CD8-positive, alpha-beta memory T cell (primary cell): ENCODE measurements at regions not wholly inside any gene's neighbourhood (a gene's known extent, or its start where the extent isn't known, plus 50 kb on each side); places are given as distances from the start of the nearest gene placed in this dataset.

Experiments
- CTCF ChIA-PET: fragments of 350-600 bp; sonication (Branson Sonifier 250); formaldehyde crosslinking; loops from one replicate; lab custom pipeline; 2021; ENCODE audit warnings: antibody characterized with exemption; lab: Charles Lee
- POLR2A ChIA-PET: fragments of 350-600 bp; sonication (Branson Sonifier 250); formaldehyde crosslinking; loops from one replicate; lab custom pipeline; 2021; ENCODE audit warnings: antibody characterized with exemption; lab: Charles Lee
- DNase-seq, 5 donors: peaks; one replicate each; pipeline versions ENCODE4 v3.0.0 to v3.0.0-alpha.2; 2020 to 2022; ENCODE audit warnings: mixed read lengths in 1 of 5
- H3K27ac ChIP-seq: one replicate; pipeline ENCODE4 v1.7.0; 2013; ENCODE audit warnings: low read depth, mild to moderate bottlenecking, low read length, moderate library complexity
- H3K27me3 ChIP-seq: 2 replicates; pipeline ENCODE4 v1.7.0; 2013; ENCODE audit warnings: low read length, mild to moderate bottlenecking; ENCODE audit not compliant: insufficient read depth, poor library complexity, severe bottlenecking
- H3K36me3 ChIP-seq: 2 replicates; pipeline ENCODE4 v1.7.0; 2013; ENCODE audit warnings: mild to moderate bottlenecking, low read length, moderate library complexity; ENCODE audit not compliant: insufficient read depth
- H3K4me1 ChIP-seq: 2 replicates; pipeline ENCODE4 v1.7.0; 2013; ENCODE audit warnings: mild to moderate bottlenecking, low read length, moderate library complexity; ENCODE audit not compliant: insufficient read depth
- H3K4me3 ChIP-seq: 2 replicates; pipeline ENCODE4 v1.7.0; 2013; ENCODE audit warnings: mild to moderate bottlenecking, low read length
- H3K9me3 ChIP-seq: 2 replicates; pipeline ENCODE4 v1.7.0; 2013; ENCODE audit warnings: mild to moderate bottlenecking, low read length
- H3K27ac Mint-ChIP-seq, 8 donors: one replicate each; pipeline ENCODE4 v1.8.0; 2020 to 2021; ENCODE audit warnings: mixed read lengths in 8 of 8, mild to moderate bottlenecking in 6 of 8, inconsistent platforms in 3 of 8, moderate library complexity in 3 of 8
- H3K27me3 Mint-ChIP-seq, 2 donors: one replicate each; pipeline ENCODE4 v1.8.0; 2020 to 2021; ENCODE audit warnings: mixed read lengths in 2 of 2, mild to moderate bottlenecking in 1 of 2, moderate library complexity in 1 of 2
- H3K36me3 Mint-ChIP-seq, 3 donors: one replicate each; pipeline ENCODE4 v1.8.0; 2020 to 2021; ENCODE audit warnings: mixed read lengths in 3 of 3, inconsistent platforms in 1 of 3, mild to moderate bottlenecking in 1 of 3
- H3K4me1 Mint-ChIP-seq, 3 donors: one replicate each; pipeline ENCODE4 v1.8.0; 2020 to 2021; ENCODE audit warnings: mixed read lengths in 3 of 3, inconsistent platforms in 1 of 3, mild to moderate bottlenecking in 1 of 3
- H3K4me3 Mint-ChIP-seq, 7 donors: one replicate each; pipeline ENCODE4 v1.8.0; 2020 to 2021; ENCODE audit warnings: mixed read lengths in 7 of 7, mild to moderate bottlenecking in 6 of 7, moderate library complexity in 4 of 7, inconsistent platforms in 2 of 7
- H3K9me3 Mint-ChIP-seq, 5 donors: one replicate each; pipeline ENCODE4 v1.8.0; 2020 to 2022; ENCODE audit warnings: mixed read lengths in 5 of 5, mild to moderate bottlenecking in 3 of 5, moderate library complexity in 2 of 5, inconsistent platforms in 1 of 5

DNA sequence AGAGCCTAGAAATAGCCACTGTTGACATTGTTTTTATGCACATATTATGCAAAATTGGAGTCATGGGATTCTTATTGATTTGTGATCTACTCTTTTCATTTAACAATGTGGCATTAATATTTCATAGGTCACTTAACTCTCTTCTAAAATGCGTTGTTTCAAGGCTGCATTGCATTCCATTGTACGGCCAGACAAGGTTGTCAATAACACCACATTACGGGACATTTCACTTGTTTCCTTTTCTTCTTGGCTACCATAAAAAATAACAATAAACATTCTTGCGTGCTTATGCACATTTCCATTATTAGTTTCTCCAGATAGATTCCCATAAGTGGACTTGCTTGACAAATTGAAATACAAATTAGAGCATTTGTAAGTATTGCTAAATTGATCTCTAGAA lies 120.8 kb upstream of the TMCC3 start:
- Mint-ChIP-seq H3K27ac (no peak overlapping the region), H3K4me3 (no peak overlapping the region), H3K27me3 (peaks cover 19 to 66% of the 10 kb centered on the region in 2 donors), H3K9me3 (peaks cover 0 to 3% (median 0%) of the 10 kb centered on the region in 5 donors), H3K36me3 (no peaks in the 10 kb centered on the region), H3K4me1 (peaks cover 0 to 4% (median 0%) of the 10 kb centered on the region in 3 donors)
- CTCF ChIA-PET: interaction anchor here (1.7 kb wide), 1 partner anchor 10 kb away, joined by 4 read pairs; no protein-coding TSS in a partner anchor
- POLR2A ChIA-PET: no interaction called here
- H3K4me3 ChIP-seq: no peak overlapping the region
- no peaks in the 10 kb centered on the region for H3K9me3 ChIP-seq
- H3K4me1 ChIP-seq: no peaks in the 10 kb centered on the region
- H3K27me3 ChIP-seq: no peaks in the 10 kb centered on the region
- no peaks in the 10 kb centered on the region for H3K36me3 ChIP-seq
- no peak for DNase-seq
- no peak overlapping the region for H3K27ac ChIP-seq

DNA sequence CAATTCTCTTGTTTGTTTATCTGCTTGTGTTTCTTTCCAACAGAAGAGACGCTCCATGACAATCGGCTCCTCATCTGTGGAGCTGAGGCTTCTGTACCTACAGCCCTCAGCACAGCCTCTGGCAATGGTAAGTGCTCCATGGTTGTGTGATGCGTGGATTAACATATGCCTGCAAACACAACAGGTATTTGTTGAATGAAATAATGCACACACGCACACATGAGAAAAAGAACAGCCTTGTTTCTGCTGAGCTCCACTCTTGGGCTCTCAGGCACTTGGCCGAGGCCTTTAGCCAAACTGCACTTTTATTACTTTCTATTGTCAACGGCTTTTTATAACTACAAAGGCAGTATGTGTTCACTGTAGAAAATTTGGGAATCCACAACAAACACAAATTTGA lies 120.4 kb upstream of the TMCC3 start:
- H3K9me3 ChIP-seq: no peaks in the 10 kb centered on the region
- H3K4me3 ChIP-seq: no peak overlapping the region
- DNase-seq: no peak
- no peaks in the 10 kb centered on the region for H3K36me3 ChIP-seq
- no peak overlapping the region for H3K4me3 Mint-ChIP-seq
- H3K4me1 ChIP-seq: no peaks in the 10 kb centered on the region
- H3K27me3 Mint-ChIP-seq: peaks cover 21 to 64% of the 10 kb centered on the region in 2 donors
- H3K27ac Mint-ChIP-seq: peak overlapping the region in 1 of 8 donors; percentile 39
- H3K27ac ChIP-seq: no peak overlapping the region
- ChIA-PET POLR2A (no interaction called here), CTCF (no interaction called here)
- no peaks in the 10 kb centered on the region for H3K36me3 Mint-ChIP-seq
- H3K27me3 ChIP-seq: no peaks in the 10 kb centered on the region
- H3K4me1 Mint-ChIP-seq: peaks cover 0 to 4% (median 0%) of the 10 kb centered on the region in 3 donors
- H3K9me3 Mint-ChIP-seq: peaks cover 0 to 3% (median 0%) of the 10 kb centered on the region in 5 donors

DNA sequence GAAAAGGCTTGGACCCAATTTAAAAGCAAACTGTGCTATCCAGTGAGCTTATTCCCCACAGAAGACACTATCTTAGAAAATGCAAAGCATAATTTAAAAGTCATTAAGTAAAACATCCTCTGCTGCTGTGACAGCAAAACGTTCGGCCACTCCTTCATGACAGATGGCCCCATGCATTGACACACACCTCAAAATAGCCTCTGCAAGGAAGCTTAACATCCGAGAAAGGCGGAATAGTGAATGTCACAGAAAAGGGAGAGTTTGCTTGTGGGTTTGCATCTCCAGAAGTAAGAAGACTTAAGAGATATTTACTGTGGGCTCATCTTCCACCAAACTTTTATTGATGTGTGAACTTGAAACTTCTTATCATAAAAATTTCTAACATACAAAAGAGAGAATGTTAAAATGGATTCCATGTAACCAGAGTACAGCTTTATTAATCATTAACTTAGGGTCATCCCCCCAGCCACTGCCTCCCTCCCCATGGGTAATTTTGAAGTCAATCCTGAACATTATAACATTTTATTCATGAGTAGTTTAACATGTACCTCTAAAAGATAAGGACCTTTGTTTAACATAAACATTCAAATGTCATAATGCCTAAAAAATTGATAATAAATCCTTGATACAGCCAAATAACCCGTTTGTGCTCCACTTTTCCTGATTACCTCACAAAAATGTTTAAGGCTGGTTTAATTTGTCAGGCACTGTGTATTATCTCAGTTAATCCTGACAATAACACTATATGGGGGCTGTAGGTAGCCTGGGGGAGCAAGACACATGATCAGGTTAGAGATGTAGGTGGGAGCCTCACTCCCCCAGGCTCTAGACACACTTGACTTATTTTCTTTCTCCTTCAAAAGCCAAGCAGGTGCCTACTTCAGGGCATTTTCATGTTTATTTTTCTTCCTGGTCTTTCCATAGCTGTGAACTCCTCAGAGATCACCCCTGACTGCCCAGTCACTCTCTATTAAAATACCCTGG lies 119.7 kb upstream of the TMCC3 start:
- H3K4me3 ChIP-seq: no peak overlapping the region
- no peaks in the 10 kb centered on the region for H3K36me3 Mint-ChIP-seq
- H3K27ac ChIP-seq: no peak overlapping the region
- peaks cover 0 to 4% (median 0%) of the 10 kb centered on the region in 3 donors for H3K4me1 Mint-ChIP-seq
- POLR2A ChIA-PET: no interaction called here
- CTCF ChIA-PET: no interaction called here
- no peak for DNase-seq
- peaks cover 0 to 3% (median 0%) of the 10 kb centered on the region in 5 donors for H3K9me3 Mint-ChIP-seq
- no peaks in the 10 kb centered on the region for H3K9me3 ChIP-seq
- peaks cover 19 to 62% of the 10 kb centered on the region in 2 donors for H3K27me3 Mint-ChIP-seq
- H3K4me1 ChIP-seq: no peaks in the 10 kb centered on the region
- H3K36me3 ChIP-seq: no peaks in the 10 kb centered on the region
- no peaks in the 10 kb centered on the region for H3K27me3 ChIP-seq
- H3K4me3 Mint-ChIP-seq: no peak overlapping the region
- peak overlapping the region in 1 of 8 donors; percentile 39 for H3K27ac Mint-ChIP-seq

DNA sequence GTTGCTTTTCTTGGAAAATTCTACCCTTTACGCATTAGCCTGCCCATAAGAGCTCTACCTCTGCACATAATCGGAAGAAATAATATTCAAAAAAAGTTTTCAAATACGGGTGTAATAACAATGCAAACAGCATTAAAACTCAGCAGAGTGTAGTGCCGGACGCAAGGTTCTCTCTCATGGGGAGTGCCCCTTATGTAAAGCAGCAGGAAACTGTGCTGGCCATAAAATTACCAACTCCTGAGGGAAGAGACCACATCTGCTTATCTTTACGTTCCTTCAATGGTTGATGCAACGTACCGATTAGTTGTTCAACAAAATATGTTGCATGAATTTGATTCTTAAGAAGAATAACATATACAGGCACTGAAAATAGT lies 118.7 kb upstream of the TMCC3 start:
- DNase-seq: no peak
- Histone ChIP-seq H3K27me3 (no peaks in the 10 kb centered on the region), H3K27ac (no peak overlapping the region), H3K4me3 (no peak overlapping the region), H3K36me3 (no peaks in the 10 kb centered on the region), H3K4me1 (no peaks in the 10 kb centered on the region), H3K9me3 (no peaks in the 10 kb centered on the region)
- CTCF ChIA-PET: no interaction called here
- Mint-ChIP-seq H3K4me3 (no peak overlapping the region), H3K36me3 (no peaks in the 10 kb centered on the region), H3K9me3 (peaks cover 0 to under 1% (median 0%) of the 10 kb centered on the region in 5 donors), H3K27ac (no peak overlapping the region), H3K4me1 (peaks cover 0 to 4% (median 0%) of the 10 kb centered on the region in 3 donors), H3K27me3 (peaks cover 19 to 56% of the 10 kb centered on the region in 2 donors)
- POLR2A ChIA-PET: no interaction called here

DNA sequence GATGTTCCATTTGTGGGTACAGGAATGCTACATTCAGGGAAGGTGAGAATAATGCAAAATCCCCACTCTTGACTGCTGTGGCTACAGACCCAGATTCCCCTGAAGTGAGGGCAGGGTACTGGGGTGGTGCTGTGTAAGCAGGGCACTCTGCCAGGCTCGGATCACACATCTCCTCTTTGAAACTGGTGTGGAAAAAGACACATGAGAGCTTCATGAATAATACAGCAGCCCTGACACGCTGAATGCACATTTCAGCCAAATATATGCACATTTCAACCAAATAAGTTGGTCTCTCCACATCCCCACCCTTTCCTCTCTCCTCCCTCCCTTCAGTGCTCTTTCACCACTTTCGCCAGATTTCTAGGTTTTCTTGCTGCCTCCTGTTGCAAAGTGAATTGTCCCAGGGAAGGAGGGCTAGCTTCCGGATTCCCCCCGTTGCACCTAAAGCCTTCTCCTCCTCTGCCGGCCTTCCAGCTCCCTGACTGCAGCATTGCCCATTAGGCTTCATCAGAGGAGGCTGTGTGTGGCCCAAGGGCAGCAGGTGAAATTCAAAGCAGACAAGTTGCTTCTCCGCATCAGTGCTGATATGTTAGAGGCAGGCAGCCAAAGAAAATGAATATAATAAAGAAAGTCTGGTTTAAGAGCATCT lies 118.2 kb upstream of the TMCC3 start:
- no peaks in the 10 kb centered on the region for H3K27me3 ChIP-seq
- H3K36me3 ChIP-seq: no peaks in the 10 kb centered on the region
- DNase-seq: no peak
- no peak overlapping the region for H3K27ac ChIP-seq
- Mint-ChIP-seq H3K27ac (no peak overlapping the region), H3K36me3 (no peaks in the 10 kb centered on the region), H3K4me1 (peaks cover 0 to 4% (median 0%) of the 10 kb centered on the region in 3 donors), H3K9me3 (no peaks in the 10 kb centered on the region), H3K4me3 (no peak overlapping the region), H3K27me3 (peaks cover 18 to 50% of the 10 kb centered on the region in 2 donors)
- ChIA-PET CTCF (no interaction called here), POLR2A (no interaction called here)
- no peaks in the 10 kb centered on the region for H3K9me3 ChIP-seq
- no peaks in the 10 kb centered on the region for H3K4me1 ChIP-seq
- H3K4me3 ChIP-seq: no peak overlapping the region

DNA sequence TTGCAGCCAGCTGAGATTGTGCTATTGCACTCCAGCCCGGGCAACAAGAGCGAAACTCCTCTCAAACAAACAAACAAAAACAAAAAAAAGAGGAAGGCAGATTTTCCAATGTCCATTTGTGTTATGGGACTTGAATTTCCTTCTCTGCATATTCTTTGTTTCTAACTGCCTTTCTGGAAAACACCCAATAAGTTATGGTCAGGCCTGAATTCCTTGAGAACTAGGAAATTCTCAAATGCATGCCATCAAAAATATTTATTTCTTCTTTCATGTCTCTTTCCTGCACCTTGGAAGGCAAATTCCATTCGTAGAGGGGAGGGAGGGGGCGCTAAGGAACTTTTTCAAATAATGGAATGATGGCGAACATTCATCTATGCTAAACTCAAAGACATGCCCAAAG lies 117.6 kb upstream of the TMCC3 start:
- peaks cover 15 to 49% of the 10 kb centered on the region in 2 donors for H3K27me3 Mint-ChIP-seq
- DNase-seq: no peak
- H3K27me3 ChIP-seq: no peaks in the 10 kb centered on the region
- ChIA-PET POLR2A (no interaction called here), CTCF (no interaction called here)
- H3K4me3 ChIP-seq: no peak overlapping the region
- no peaks in the 10 kb centered on the region for H3K9me3 Mint-ChIP-seq
- no peak overlapping the region for H3K27ac ChIP-seq
- H3K36me3 Mint-ChIP-seq: no peaks in the 10 kb centered on the region
- H3K27ac Mint-ChIP-seq: no peak overlapping the region
- no peaks in the 10 kb centered on the region for H3K36me3 ChIP-seq
- H3K9me3 ChIP-seq: no peaks in the 10 kb centered on the region
- peaks cover 0 to 7% (median 4%) of the 10 kb centered on the region in 3 donors for H3K4me1 Mint-ChIP-seq
- no peak overlapping the region for H3K4me3 Mint-ChIP-seq
- H3K4me1 ChIP-seq: no peaks in the 10 kb centered on the region

DNA sequence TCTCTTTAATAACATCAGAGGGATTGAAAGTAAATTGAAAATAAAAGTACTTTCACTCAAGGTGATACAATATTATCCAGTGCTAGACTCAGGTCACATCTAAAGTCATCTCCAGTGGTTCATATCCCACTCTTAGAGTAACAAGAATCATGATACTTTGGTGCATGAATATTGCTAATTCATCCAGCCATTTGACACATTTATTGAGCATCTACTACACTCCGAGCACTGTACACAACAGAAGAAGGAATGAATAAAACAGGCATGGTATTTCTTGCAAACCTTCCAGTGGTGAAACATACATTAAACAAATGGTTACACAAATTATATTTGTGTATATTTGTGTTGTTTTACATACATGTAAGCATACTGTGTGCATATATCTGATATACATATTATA lies 116.0 kb upstream of the TMCC3 start:
- no peak for DNase-seq
- Mint-ChIP-seq H3K27ac (no peak overlapping the region), H3K4me3 (no peak overlapping the region), H3K36me3 (no peaks in the 10 kb centered on the region), H3K9me3 (no peaks in the 10 kb centered on the region), H3K27me3 (peaks cover 11 to 38% of the 10 kb centered on the region in 2 donors), H3K4me1 (peaks cover 0 to 10% (median 9%) of the 10 kb centered on the region in 3 donors)
- H3K27ac ChIP-seq: no peak overlapping the region
- ChIA-PET POLR2A (no interaction called here), CTCF (no interaction called here)
- H3K27me3 ChIP-seq: no peaks in the 10 kb centered on the region
- H3K4me3 ChIP-seq: no peak overlapping the region
- H3K4me1 ChIP-seq: no peaks in the 10 kb centered on the region
- H3K9me3 ChIP-seq: no peaks in the 10 kb centered on the region
- no peaks in the 10 kb centered on the region for H3K36me3 ChIP-seq

DNA sequence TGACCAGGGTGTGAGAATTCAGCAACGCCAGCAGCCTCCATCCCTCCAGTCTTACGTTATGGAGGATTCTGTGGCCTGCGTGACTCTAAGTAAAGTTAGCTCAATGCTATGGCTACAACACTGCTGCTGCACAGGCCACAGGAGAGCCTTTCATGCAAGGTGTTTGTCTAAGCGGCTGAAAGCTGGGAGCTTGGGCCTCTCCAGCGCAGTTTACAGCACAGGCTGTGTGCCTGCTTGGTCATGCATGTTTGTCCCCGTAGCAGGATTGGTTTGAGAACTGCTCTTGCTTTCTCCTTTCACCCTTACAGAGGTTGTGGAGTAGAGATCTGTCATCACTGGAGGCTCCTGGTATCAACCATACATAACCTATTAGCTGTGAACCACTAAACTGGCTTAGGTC lies 113.1 kb upstream of the TMCC3 start:
- Mint-ChIP-seq H3K9me3 (no peaks in the 10 kb centered on the region), H3K4me3 (no peak overlapping the region), H3K4me1 (peaks cover 0 to 9% (median 6%) of the 10 kb centered on the region in 3 donors), H3K27ac (peak overlapping the region in 1 of 8 donors; percentile 24), H3K27me3 (peaks cover 13 to 17% of the 10 kb centered on the region in 2 donors), H3K36me3 (no peaks in the 10 kb centered on the region)
- no peak for DNase-seq
- H3K9me3 ChIP-seq: no peaks in the 10 kb centered on the region
- no peak overlapping the region for H3K27ac ChIP-seq
- no peaks in the 10 kb centered on the region for H3K27me3 ChIP-seq
- H3K4me1 ChIP-seq: no peaks in the 10 kb centered on the region
- ChIA-PET CTCF (no interaction called here), POLR2A (no interaction called here)
- H3K4me3 ChIP-seq: no peak overlapping the region
- no peaks in the 10 kb centered on the region for H3K36me3 ChIP-seq
